PFSK-1 (cell line): ENCODE measurements at regions not wholly inside any gene's neighbourhood (a gene's known extent, or its start where the extent isn't known, plus 50 kb on each side); places are given as distances from the start of the nearest gene placed in this dataset.

ENCODE experiments used
- FOXP2 ChIP-seq: optimal IDR thresholded peaks from 2 replicates; pipeline ENCODE3; 2011; ENCODE audit warnings: borderline replicate concordance, control low read depth, inconsistent platforms; ENCODE audit not compliant: insufficient read depth; ENCODE audit errors: extremely low read length, extremely low read depth
- POLR2AphosphoS5 ChIP-seq: IDR thresholded peaks from 2 replicates; pipeline ENCODE4 v1.6.1; 2012; ENCODE audit warnings: low read depth, mild to moderate bottlenecking, control low read depth, low read length, moderate library complexity
- REST ChIP-seq, 2 experiments: IDR thresholded peaks; 2 replicates each; pipeline versions ENCODE4 v1.6.1 to v1.8.0; 2011 to 2012; ENCODE audit warnings: low read depth in 2 of 2, low read length in 2 of 2, control low read depth in 1 of 2, inconsistent platforms in 1 of 2, mild to moderate bottlenecking in 1 of 2, moderate library complexity in 1 of 2; ENCODE audit not compliant: insufficient read depth in 1 of 2
- SIN3A ChIP-seq: IDR thresholded peaks from 2 replicates; pipeline ENCODE4 v1.6.1; 2012; ENCODE audit warnings: mild to moderate bottlenecking, low read length, moderate library complexity, borderline replicate concordance; ENCODE audit not compliant: insufficient read depth
- TAF1 ChIP-seq: IDR thresholded peaks from 2 replicates; pipeline ENCODE4 v1.6.1; 2012; ENCODE audit warnings: low read length, control low read depth, borderline replicate concordance; ENCODE audit not compliant: insufficient read depth

- TF ChIP-seq FOXP2 (no peak), TAF1 (no peak), SIN3A (no peak), REST (IDR thresholded peaks at IDR 0.05; ENCODE audit: insufficient read depth in 1 of 2, low read depth in 2 of 2, low read length in 2 of 2) (no peak), POLR2AphosphoS5 (no peak)
These were observed 310.5 kb upstream of the TPM1 start for GRCh38 chr15:62732078-62732477.

- TF ChIP-seq FOXP2 (no peak), TAF1 (no peak), POLR2AphosphoS5 (no peak), REST (IDR thresholded peaks at IDR 0.05; ENCODE audit: insufficient read depth in 1 of 2, low read depth in 2 of 2, low read length in 2 of 2) (no peak), SIN3A (no peak)
These were observed 307.8 kb upstream of the TPM1 start for GRCh38 chr15:62734706-62735105.

- TF ChIP-seq REST (IDR thresholded peaks at IDR 0.05; ENCODE audit: insufficient read depth in 1 of 2, low read depth in 2 of 2, low read length in 2 of 2) (no peak), SIN3A (no peak), POLR2AphosphoS5 (no peak), TAF1 (no peak), FOXP2 (no peak)
These were observed 305.8 kb upstream of the TPM1 start for GRCh38 chr15:62736756-62737155.

- TF ChIP-seq POLR2AphosphoS5 (no peak), TAF1 (no peak), FOXP2 (no peak), SIN3A (no peak), REST (IDR thresholded peaks at IDR 0.05; ENCODE audit: insufficient read depth in 1 of 2, low read depth in 2 of 2, low read length in 2 of 2) (no peak)
These were observed 305.0 kb upstream of the TPM1 start for GRCh38 chr15:62737551-62737950.

GRCh38 chr15:62739082-62739481, 303.5 kb upstream of the TPM1 start:
- TF ChIP-seq FOXP2, result no peak
- no peak for TF ChIP-seq SIN3A
- no peak for TF ChIP-seq POLR2AphosphoS5
- TF ChIP-seq TAF1, result no peak
- TF ChIP-seq REST (IDR thresholded peaks at IDR 0.05; ENCODE audit: insufficient read depth in 1 of 2, low read depth in 2 of 2, low read length in 2 of 2), result no peak
